Upper lobe of left lung (tissue), 6 donors: ENCODE measurements at regions not wholly inside any gene's neighbourhood (a gene's known extent, or its start where the extent isn't known, plus 50 kb on each side); places are given as distances from the start of the nearest gene placed in this dataset.

Experiments
- ATAC-seq, 2 donors: fragments of 200-7000 bp; cut with Tn5 transposase; one replicate each; pipeline ENCODE4 v1.9.1; 2022; ENCODE audit warnings: mild to moderate bottlenecking in 2 of 2, moderate library complexity in 2 of 2; ENCODE audit not compliant: low FRiP score in 2 of 2
- DNase-seq, 2 donors: peaks; one replicate each; pipeline ENCODE4 v3.0.0-alpha.2; 2019 to 2020
- H3K27ac ChIP-seq, 4 donors: fragments of 200-600 bp; sonication (generic); one replicate each; pipeline ENCODE4 v1.5.1; 2016 to 2019
- H3K27me3 ChIP-seq, 4 donors: fragments of 200-600 bp; sonication (generic); one replicate each; pipeline ENCODE4 v1.5.1; 2017 to 2019
- H3K36me3 ChIP-seq, 4 donors: fragments of 200-600 bp; sonication (generic); one replicate each; pipeline ENCODE4 v1.5.1; 2016 to 2019
- H3K4me1 ChIP-seq, 4 donors: fragments of 200-600 bp; sonication (generic); one replicate each; pipeline ENCODE4 v1.5.1; 2018 to 2019
- H3K4me3 ChIP-seq, 4 donors: fragments of 200-600 bp; sonication (generic); one replicate each; pipeline ENCODE4 v1.5.1; 2017 to 2019; ENCODE audit warnings: mild to moderate bottlenecking in 2 of 4, moderate library complexity in 1 of 4
- H3K9me3 ChIP-seq, 4 donors: fragments of 200-600 bp; sonication (generic); one replicate each; pipeline ENCODE4 v1.5.1; 2018 to 2019
- EP300 ChIP-seq, 4 donors: sonication (generic); formaldehyde crosslinking; IDR thresholded peaks; one replicate each; pipeline ENCODE4 v1.5.1; 2017; ENCODE audit warnings: antibody characterized with exemption in 4 of 4, control low read depth in 2 of 4
- POLR2A ChIP-seq, 4 donors: fragments of 450-650 bp; IDR thresholded peaks; one replicate each; pipeline ENCODE4 v1.5.1; 2016 to 2017; ENCODE audit warnings: antibody characterized with exemption in 4 of 4, mild to moderate bottlenecking in 2 of 4
- POLR2AphosphoS5 ChIP-seq, 2 donors: sonication (generic); formaldehyde crosslinking; IDR thresholded peaks; one replicate each; pipeline ENCODE4 v1.5.1; 2017; ENCODE audit warnings: antibody characterized with exemption in 2 of 2
- WGBS, 2 donors: methylation state at CpG; one replicate each; pipeline ENCODE4 v1.1.5; 2017 to 2018; 5-methylcytosine and 5-hydroxymethylcytosine counted together
- TF ChIP-seq, protein P1 (sequence below), 6 experiments: fragments of 450-650 bp in 4 of 6; fragments of 200-600 bp in 2 of 6; sonication (generic) in 2 of 6; IDR thresholded peaks; one replicate each; pipeline ENCODE4 v1.5.1; 2016 to 2019; ENCODE audit warnings: antibody characterized with exemption in 6 of 6
- donor health status: DM: no; HTN: no; CAD: no; lungs with moderate emphysema.
- donor health status: DM: no; HTN: yes; CAD: no; lungs with severe emphysema.

DNA sequence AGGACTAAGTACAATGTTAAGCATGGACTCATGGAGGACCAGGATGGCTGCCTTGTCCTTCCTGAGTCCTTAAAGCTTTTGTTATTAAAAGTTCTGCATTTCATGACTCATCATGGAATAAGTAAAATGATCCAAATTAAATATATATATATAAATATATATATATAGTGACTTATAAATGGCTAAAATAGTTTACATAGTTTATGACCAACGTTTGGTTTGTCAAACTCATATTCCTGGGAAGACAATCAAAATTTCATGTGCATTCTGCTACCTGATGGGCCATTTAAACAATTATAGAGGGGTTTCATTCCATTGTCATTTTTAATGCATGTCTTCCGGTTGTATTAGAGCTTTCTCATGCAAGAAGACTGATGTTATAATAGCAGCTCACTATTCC is 1190.7 kb downstream of the FSCB start:
- Histone ChIP-seq H3K27ac (no peak overlapping the region), H3K4me3 (no peak overlapping the region), H3K4me1 (no peaks in the 10 kb centered on the region), H3K27me3 (no peaks in the 10 kb centered on the region), H3K36me3 (no peaks in the 10 kb centered on the region), H3K9me3 (no peaks in the 10 kb centered on the region)
- DNase-seq (no peak), ATAC-seq (no peak)
- TF ChIP-seq EP300 (IDR thresholded peaks at IDR 0.05) (no peak), POLR2AphosphoS5 (IDR thresholded peaks at IDR 0.05) (no peak), POLR2A (IDR thresholded peaks at IDR 0.05) (no peak)
- TF ChIP-seq, protein P1, sequence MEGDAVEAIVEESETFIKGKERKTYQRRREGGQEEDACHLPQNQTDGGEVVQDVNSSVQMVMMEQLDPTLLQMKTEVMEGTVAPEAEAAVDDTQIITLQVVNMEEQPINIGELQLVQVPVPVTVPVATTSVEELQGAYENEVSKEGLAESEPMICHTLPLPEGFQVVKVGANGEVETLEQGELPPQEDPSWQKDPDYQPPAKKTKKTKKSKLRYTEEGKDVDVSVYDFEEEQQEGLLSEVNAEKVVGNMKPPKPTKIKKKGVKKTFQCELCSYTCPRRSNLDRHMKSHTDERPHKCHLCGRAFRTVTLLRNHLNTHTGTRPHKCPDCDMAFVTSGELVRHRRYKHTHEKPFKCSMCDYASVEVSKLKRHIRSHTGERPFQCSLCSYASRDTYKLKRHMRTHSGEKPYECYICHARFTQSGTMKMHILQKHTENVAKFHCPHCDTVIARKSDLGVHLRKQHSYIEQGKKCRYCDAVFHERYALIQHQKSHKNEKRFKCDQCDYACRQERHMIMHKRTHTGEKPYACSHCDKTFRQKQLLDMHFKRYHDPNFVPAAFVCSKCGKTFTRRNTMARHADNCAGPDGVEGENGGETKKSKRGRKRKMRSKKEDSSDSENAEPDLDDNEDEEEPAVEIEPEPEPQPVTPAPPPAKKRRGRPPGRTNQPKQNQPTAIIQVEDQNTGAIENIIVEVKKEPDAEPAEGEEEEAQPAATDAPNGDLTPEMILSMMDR (IDR thresholded peaks at IDR 0.05) = no peak
- WGBS, 2 donors = 71% methylated on average over 2 of the region's 2 CpGs

DNA sequence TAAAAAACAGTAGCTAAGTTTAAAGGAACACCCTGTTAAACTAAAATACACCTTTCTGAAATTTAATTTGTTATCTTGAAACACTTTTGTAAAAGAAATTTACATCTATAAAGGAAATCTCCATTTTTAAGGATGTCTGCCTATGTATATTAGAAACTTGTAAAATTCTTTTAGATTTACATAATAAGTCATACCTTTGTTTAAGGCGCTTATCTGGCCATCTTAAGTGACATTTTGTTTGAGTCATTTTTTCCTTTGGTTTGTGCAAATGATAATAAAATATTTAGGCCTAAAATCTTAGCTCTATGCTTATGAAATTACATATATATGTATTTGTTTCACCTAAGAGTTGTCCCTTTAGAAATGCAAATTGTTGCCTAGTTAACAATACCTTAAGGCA is 1193.4 kb downstream of the FSCB start:
- WGBS, 2 donors = 82 to 85% methylated on average over 1 of the region's 1 CpG
- Histone ChIP-seq H3K4me1 (no peaks in the 10 kb centered on the region), H3K27me3 (no peaks in the 10 kb centered on the region), H3K9me3 (no peaks in the 10 kb centered on the region), H3K36me3 (no peaks in the 10 kb centered on the region), H3K27ac (no peak overlapping the region), H3K4me3 (no peak overlapping the region)
- TF ChIP-seq EP300 (IDR thresholded peaks at IDR 0.05) = no peak
- TF ChIP-seq POLR2A (IDR thresholded peaks at IDR 0.05) = no peak
- TF ChIP-seq, protein P1 (IDR thresholded peaks at IDR 0.05) = no peak
- TF ChIP-seq POLR2AphosphoS5 (IDR thresholded peaks at IDR 0.05) = no peak
- DNase-seq (no peak), ATAC-seq (no peak)

DNA sequence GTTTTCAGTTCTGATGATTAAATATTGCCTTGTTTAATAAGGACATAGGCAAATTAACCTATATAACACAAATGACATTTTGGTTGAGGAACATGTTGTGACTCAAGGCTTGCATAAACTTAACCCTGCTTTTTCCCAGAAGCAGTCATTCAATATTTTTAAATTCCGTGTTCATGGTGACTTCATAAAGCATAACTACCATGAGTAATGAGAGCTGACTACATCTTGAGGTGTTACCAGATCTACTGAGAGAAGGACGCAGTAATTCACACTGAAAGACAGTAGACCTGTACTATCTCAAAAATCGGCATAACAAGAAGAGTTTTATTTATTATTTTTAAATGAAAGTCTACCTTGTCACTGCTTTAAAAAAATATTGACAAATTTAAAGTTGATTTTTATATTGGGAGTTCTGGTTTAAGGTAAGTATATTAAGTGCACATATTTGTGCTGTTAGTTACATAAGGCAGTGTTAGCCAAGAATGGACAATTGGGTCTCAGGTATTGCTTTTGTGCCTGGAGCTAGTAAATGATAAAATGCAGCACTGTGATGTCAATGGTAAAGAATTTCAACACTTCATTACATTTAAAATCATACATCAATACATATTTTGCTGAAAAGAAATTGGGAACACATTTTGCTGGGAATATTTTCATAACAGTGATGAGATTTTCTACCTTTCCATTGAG is 1198.5 kb downstream of the FSCB start:
- H3K4me1 ChIP-seq = no peaks in the 10 kb centered on the region
- no peaks in the 10 kb centered on the region for H3K36me3 ChIP-seq
- H3K9me3 ChIP-seq = no peaks in the 10 kb centered on the region
- no peaks in the 10 kb centered on the region for H3K27me3 ChIP-seq
- TF ChIP-seq EP300 (IDR thresholded peaks at IDR 0.05) (no peak), POLR2AphosphoS5 (IDR thresholded peaks at IDR 0.05) (no peak), POLR2A (IDR thresholded peaks at IDR 0.05) (no peak)
- TF ChIP-seq, protein P1 (IDR thresholded peaks at IDR 0.05) = no peak
- ATAC-seq (no peak), DNase-seq (no peak)
- 78 to 82% methylated on average over 3 of the region's 3 CpGs for WGBS, 2 donors
- no peak overlapping the region for H3K4me3 ChIP-seq
- H3K27ac ChIP-seq = no peak overlapping the region

DNA sequence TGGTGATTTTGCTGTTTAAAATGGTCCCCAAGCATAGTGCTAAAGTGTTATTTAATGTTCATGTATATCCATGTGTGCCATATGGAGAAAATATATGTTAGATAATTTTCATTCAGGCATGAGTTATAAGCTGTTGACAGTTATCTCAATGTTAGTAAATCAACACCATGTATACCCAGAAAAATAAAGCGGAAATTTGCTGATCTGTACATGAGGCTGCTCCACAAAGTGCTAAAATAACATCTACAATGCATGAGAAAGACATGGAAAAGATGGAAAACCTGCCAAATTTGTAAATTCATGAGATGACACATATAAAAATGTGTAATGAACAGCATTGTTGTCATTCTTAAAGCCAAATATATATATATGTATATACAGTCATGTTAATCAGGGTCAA is 1199.2 kb downstream of the FSCB start:
- DNase-seq (no peak), ATAC-seq (no peak)
- Histone ChIP-seq H3K4me1 (no peaks in the 10 kb centered on the region), H3K4me3 (no peak overlapping the region), H3K9me3 (no peaks in the 10 kb centered on the region), H3K27ac (no peak overlapping the region), H3K36me3 (no peaks in the 10 kb centered on the region), H3K27me3 (no peaks in the 10 kb centered on the region)
- 65 to 78% methylated on average over 1 of the region's 1 CpG for WGBS, 2 donors
- TF ChIP-seq, protein P1 (IDR thresholded peaks at IDR 0.05) = no peak
- TF ChIP-seq EP300 (IDR thresholded peaks at IDR 0.05) (no peak), POLR2A (IDR thresholded peaks at IDR 0.05) (no peak), POLR2AphosphoS5 (IDR thresholded peaks at IDR 0.05) (no peak)

DNA sequence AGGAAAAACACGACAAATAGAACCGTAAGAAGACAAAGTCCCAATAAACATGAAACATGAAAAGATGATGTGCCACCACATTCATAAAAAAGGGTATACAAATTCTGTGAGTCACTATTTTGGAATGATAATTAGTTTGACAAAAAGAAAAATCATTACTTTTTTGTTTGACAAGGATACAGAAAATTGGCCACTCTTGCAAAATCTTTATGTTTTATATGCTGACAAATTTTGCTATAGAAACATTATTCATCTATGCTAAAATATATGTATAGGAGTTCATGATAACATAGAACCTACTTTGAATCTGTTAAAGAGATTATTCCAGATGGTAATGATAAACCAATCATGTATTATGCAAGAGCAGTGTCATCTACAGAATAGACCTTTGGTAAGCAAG is 1201.0 kb downstream of the FSCB start:
- Histone ChIP-seq H3K4me1 (no peaks in the 10 kb centered on the region), H3K27ac (no peak overlapping the region), H3K27me3 (no peaks in the 10 kb centered on the region), H3K9me3 (no peaks in the 10 kb centered on the region), H3K36me3 (no peaks in the 10 kb centered on the region), H3K4me3 (no peak overlapping the region)
- ATAC-seq = no peak
- WGBS, 2 donors = 80 to 85% methylated on average over 2 of the region's 2 CpGs
- TF ChIP-seq, protein P1 (IDR thresholded peaks at IDR 0.05) = no peak
- DNase-seq = no peak
